Esophagus (tissue), 2 donors: ENCODE measurements at regions not wholly inside any gene's neighbourhood (a gene's known extent, or its start where the extent isn't known, plus 50 kb on each side); places are given as distances from the start of the nearest gene placed in this dataset.
"Not testable (repeated sequence)": the region's sequence is repeated elsewhere in the genome, so short reads cannot be mapped to it uniquely, and the experiment has no call there.

Source experiments
- H3K27ac ChIP-seq, 2 donors: one replicate each; pipeline ENCODE4 v1.5.1; 2013; ENCODE audit warnings: low read depth in 2 of 2, mild to moderate bottlenecking in 2 of 2, inconsistent platforms in 1 of 2, low read length in 1 of 2, moderate library complexity in 1 of 2
- H3K27me3 ChIP-seq, 2 donors: one replicate each; pipeline ENCODE4 v1.6.1; 2013; ENCODE audit warnings: low read length in 2 of 2, control low read depth in 1 of 2, mild to moderate bottlenecking in 1 of 2; ENCODE audit not compliant: insufficient read depth in 2 of 2, control insufficient read depth in 1 of 2
- H3K36me3 ChIP-seq, 2 donors: one replicate each; pipeline ENCODE4 v1.6.1; 2013; ENCODE audit warnings: low read length in 1 of 2; ENCODE audit not compliant: control insufficient read depth in 2 of 2, insufficient read depth in 2 of 2
- H3K4me1 ChIP-seq, 2 donors: one replicate each; pipeline ENCODE4 v1.6.1; 2013; ENCODE audit warnings: low read length in 1 of 2; ENCODE audit not compliant: control insufficient read depth in 2 of 2, insufficient read depth in 2 of 2
- H3K4me3 ChIP-seq, 2 donors: one replicate each; pipeline ENCODE4 v1.5.1; 2013; ENCODE audit warnings: low read length in 2 of 2, mild to moderate bottlenecking in 2 of 2, low read depth in 1 of 2, moderate library complexity in 1 of 2
- H3K9me3 ChIP-seq, 2 donors: one replicate each; pipeline ENCODE4 v1.6.1; 2013; ENCODE audit warnings: mild to moderate bottlenecking in 2 of 2, low read depth in 1 of 2, low read length in 1 of 2, moderate library complexity in 1 of 2; ENCODE audit not compliant: control insufficient read depth in 2 of 2, insufficient read depth in 1 of 2
- WGBS, 2 donors: extraction: QIAGEN DNeasy Blood & Tissue Kit; methylation state at CpG; one replicate each; pipeline ENCODE4 v1.1.7; 2013; 5-methylcytosine and 5-hydroxymethylcytosine counted together
- donor health status: healthy with polysubstance abuse.
- donor health status: Bipolar disorder and iron deficiency.

- no peaks in the 10 kb centered on the region for H3K4me1 ChIP-seq
- H3K36me3 ChIP-seq, result no peaks in the 10 kb centered on the region
- 72 to 76% methylated on average over 5 of the region's 5 CpGs for WGBS, 2 donors
These were observed 549.9 kb downstream of the RPS29 start for GRCh38 chr14:49036266-49036665.

GRCh38 chr14:49033131-49033530, 553.0 kb downstream of the RPS29 start:
- Histone ChIP-seq H3K4me3 (no peak overlapping the region), H3K27ac (no peak overlapping the region), H3K9me3 (no peaks in the 10 kb centered on the region), H3K36me3 (no peaks in the 10 kb centered on the region), H3K27me3 (no peaks in the 10 kb centered on the region), H3K4me1 (no peaks in the 10 kb centered on the region)
- WGBS, 2 donors, result 90 to 93% methylated on average over 8 of the region's 8 CpGs

More at GRCh38 chr14:49036266-49036665, 549.9 kb downstream of the RPS29 start:
- Histone ChIP-seq H3K27ac (no peak overlapping the region), H3K4me3 (no peak overlapping the region), H3K9me3 (no peaks in the 10 kb centered on the region), H3K27me3 (no peaks in the 10 kb centered on the region)

- H3K4me3 ChIP-seq, H3K9me3 ChIP-seq: not testable (repeated sequence)
- WGBS, 2 donors, result 66 to 83% methylated on average over 6 of the region's 6 CpGs
These were observed 554.5 kb downstream of the RPS29 start for GRCh38 chr14:49031710-49032109.

GRCh38 chr14:49019467-49020115, 566.6 kb downstream of the RPS29 start:
- no peaks in the 10 kb centered on the region for H3K27me3 ChIP-seq
- no peaks in the 10 kb centered on the region for H3K36me3 ChIP-seq
- H3K4me3 ChIP-seq, result no peak overlapping the region
- WGBS, 2 donors, result 56 to 69% methylated on average over 1 of the region's 1 CpG
- H3K27ac ChIP-seq, result no peak overlapping the region
- H3K4me1 ChIP-seq, result no peaks in the 10 kb centered on the region
- H3K9me3 ChIP-seq, result no peaks in the 10 kb centered on the region

More at GRCh38 chr14:49031710-49032109, 554.5 kb downstream of the RPS29 start:
- H3K27me3 ChIP-seq, H3K4me1 ChIP-seq, H3K36me3 ChIP-seq, H3K27ac ChIP-seq: not testable (repeated sequence)

- WGBS, 2 donors, result 48 to 73% methylated on average over 5 of the region's 5 CpGs
- Histone ChIP-seq H3K4me3 (no peak overlapping the region), H3K9me3 (no peaks in the 10 kb centered on the region), H3K4me1 (no peaks in the 10 kb centered on the region), H3K36me3 (no peaks in the 10 kb centered on the region), H3K27ac (no peak overlapping the region), H3K27me3 (no peaks in the 10 kb centered on the region)
These were observed 568.7 kb downstream of the RPS29 start for GRCh38 chr14:49017447-49017846.

GRCh38 chr14:49016381-49016780, 569.8 kb downstream of the RPS29 start:
- Histone ChIP-seq H3K36me3 (no peaks in the 10 kb centered on the region), H3K4me1 (no peaks in the 10 kb centered on the region), H3K27me3 (no peaks in the 10 kb centered on the region), H3K27ac (no peak overlapping the region), H3K4me3 (no peak overlapping the region), H3K9me3 (no peaks in the 10 kb centered on the region)
- WGBS, 2 donors, result 64 to 81% methylated on average over 2 of the region's 2 CpGs

- WGBS, 2 donors, result 52 to 56% methylated on average over 3 of the region's 3 CpGs
- Histone ChIP-seq H3K4me1 (no peaks in the 10 kb centered on the region), H3K27me3 (no peaks in the 10 kb centered on the region), H3K4me3 (no peak overlapping the region), H3K27ac (no peak overlapping the region), H3K9me3 (no peaks in the 10 kb centered on the region), H3K36me3 (no peaks in the 10 kb centered on the region)
These were observed 571.7 kb downstream of the RPS29 start for GRCh38 chr14:49014476-49014875.

- WGBS, 2 donors, result 47 to 52% methylated on average over 3 of the region's 3 CpGs
These were observed 577.8 kb downstream of the RPS29 start for GRCh38 chr14:49008363-49008762.

GRCh38 chr14:48991141-48991540, 595.0 kb downstream of the RPS29 start:
- Histone ChIP-seq H3K27ac (no peak overlapping the region), H3K4me3 (no peak overlapping the region), H3K9me3 (no peaks in the 10 kb centered on the region), H3K36me3 (no peaks in the 10 kb centered on the region), H3K4me1 (no peaks in the 10 kb centered on the region), H3K27me3 (no peaks in the 10 kb centered on the region)
- WGBS, 2 donors, result 67 to 81% methylated on average over 4 of the region's 4 CpGs

More at GRCh38 chr14:49008363-49008762, 577.8 kb downstream of the RPS29 start:
- no peaks in the 10 kb centered on the region for H3K4me1 ChIP-seq
- H3K27ac ChIP-seq, result no peak overlapping the region
- no peaks in the 10 kb centered on the region for H3K9me3 ChIP-seq
- no peaks in the 10 kb centered on the region for H3K27me3 ChIP-seq
- no peak overlapping the region for H3K4me3 ChIP-seq
- H3K36me3 ChIP-seq, result no peaks in the 10 kb centered on the region

GRCh38 chr14:48983351-48983888, 602.8 kb downstream of the RPS29 start:
- Histone ChIP-seq H3K9me3 (no peaks in the 10 kb centered on the region), H3K36me3 (no peaks in the 10 kb centered on the region), H3K27me3 (no peaks in the 10 kb centered on the region), H3K27ac (no peak overlapping the region), H3K4me1 (no peaks in the 10 kb centered on the region), H3K4me3 (no peak overlapping the region)
- WGBS, 2 donors, result 32 to 43% methylated on average over 6 of the region's 6 CpGs
